ENCODE measurements at regions not wholly inside any gene's neighbourhood (a gene's known extent, or its start where the extent isn't known, plus 50 kb on each side); places are given as distances from the start of the nearest gene placed in this dataset.

DNA sequence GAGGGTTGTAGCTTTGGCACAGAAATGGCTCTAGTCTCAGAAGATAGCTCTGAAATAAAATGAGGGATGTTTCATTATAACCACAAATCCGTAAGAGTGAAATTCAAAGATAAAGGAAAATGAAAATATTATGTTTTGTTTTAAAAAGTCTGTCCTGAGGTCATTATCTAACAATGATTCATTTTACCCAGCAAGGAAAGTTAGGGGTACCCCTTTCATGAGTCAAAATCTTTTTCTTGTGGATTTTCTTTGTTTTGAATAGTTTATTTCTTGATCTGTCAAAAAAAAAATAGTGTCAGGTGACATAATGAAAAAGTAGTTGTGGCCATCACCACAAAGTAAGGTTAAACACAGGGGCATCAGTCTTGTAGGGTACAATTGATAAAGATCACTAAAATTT, 59.7 kb upstream of the MYB start:
- TF ChIP-seq, protein P1, sequence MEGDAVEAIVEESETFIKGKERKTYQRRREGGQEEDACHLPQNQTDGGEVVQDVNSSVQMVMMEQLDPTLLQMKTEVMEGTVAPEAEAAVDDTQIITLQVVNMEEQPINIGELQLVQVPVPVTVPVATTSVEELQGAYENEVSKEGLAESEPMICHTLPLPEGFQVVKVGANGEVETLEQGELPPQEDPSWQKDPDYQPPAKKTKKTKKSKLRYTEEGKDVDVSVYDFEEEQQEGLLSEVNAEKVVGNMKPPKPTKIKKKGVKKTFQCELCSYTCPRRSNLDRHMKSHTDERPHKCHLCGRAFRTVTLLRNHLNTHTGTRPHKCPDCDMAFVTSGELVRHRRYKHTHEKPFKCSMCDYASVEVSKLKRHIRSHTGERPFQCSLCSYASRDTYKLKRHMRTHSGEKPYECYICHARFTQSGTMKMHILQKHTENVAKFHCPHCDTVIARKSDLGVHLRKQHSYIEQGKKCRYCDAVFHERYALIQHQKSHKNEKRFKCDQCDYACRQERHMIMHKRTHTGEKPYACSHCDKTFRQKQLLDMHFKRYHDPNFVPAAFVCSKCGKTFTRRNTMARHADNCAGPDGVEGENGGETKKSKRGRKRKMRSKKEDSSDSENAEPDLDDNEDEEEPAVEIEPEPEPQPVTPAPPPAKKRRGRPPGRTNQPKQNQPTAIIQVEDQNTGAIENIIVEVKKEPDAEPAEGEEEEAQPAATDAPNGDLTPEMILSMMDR (conservative IDR thresholded peaks at IDR 0.05; ENCODE audit: low read length), result no peak
- no peak for TF ChIP-seq EZH2phosphoT487 (IDR thresholded peaks at IDR 0.05; ENCODE audit: borderline replicate concordance, low read depth, low read length)
